Right kidney (tissue), 1 donor: ENCODE measurements at regions not wholly inside any gene's neighbourhood (a gene's known extent, or its start where the extent isn't known, plus 50 kb on each side); places are given as distances from the start of the nearest gene placed in this dataset.
"Not testable (repeated sequence)": the region's sequence is repeated elsewhere in the genome, so short reads cannot be mapped to it uniquely, and the experiment has no call there.

Experiments used
- DNase-seq: peaks from one replicate; pipeline ENCODE4 v3.0.0-alpha.2; 2016

DNA sequence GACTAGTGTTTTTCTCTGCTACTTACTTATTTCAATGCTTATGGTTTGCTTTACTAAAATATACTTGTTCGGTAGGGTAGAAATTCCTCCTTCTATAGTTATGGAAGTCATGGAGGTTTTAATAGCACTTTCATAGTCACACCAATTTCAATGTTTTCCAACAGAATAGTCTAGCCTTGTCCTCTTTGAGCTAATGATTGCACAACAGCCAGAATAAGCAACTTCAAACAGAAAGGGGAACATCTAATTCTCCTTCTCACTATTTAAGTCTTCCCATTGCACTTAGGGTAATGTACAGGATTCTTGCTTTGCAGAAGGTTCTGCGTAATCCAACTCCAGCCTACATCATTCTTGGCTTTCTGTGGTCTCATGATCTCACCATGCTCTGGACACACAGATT lies 287.7 kb upstream of the GCFC2 start:
- no peak for DNase-seq

DNA sequence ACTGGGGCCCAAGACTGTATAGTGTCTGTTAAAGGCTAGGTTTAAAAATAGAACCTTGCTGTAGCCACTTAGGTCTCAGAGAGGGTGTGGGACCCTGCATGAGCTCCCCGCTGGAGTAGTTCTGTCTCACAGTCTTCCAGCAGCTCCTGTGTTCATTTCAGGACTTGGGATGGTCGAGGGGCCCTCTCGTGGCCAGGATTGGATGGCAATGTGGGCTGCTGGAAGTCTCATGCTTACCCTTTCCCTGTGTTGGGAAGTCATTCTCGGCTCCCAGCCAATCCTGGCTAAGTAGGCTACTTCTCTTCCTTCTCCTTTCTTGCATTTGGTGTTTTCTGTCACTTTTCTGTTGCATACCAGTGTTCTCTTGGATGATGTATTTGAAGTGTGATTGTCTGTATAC lies 284.0 kb upstream of the GCFC2 start:
- no peak for DNase-seq

DNA sequence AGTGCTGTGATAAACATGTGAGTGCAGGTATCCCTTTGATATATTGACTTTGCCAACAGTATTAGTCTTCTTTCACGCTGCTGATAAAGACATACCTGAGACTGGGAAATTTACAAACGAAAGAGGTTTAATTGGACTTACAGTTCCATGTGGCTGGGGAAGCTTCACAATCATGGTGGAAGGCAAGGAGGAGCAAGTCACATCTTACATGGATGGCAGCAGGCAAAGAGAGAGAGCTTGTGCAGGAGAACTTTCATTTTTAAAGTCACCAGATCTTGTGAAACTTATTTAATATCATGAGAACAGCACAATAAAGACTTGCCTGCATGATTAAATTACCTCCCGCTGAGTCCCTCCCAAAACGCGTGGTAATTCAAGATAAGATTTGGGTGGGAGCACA lies 277.9 kb upstream of the GCFC2 start:
- not testable (repeated sequence) for DNase-seq

DNA sequence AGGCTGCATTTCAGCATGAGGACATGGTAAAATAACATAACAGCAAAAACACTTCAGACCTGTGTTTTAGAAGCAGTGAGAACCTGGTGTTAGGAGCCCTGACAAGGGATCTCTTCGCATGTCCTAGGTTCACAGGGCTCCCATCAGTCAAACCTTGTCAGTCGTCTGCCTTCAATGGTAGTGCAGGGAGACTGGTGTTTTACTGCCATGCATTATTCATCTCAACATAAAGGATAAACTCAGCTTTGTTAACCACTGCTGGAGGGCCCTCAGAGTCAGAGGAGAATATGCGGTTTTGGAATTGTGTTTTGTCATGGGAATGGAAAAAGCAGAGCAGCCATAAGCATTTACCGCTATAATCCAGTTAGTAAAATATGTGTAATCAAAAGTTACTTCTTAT lies 275.9 kb upstream of the GCFC2 start:
- no peak for DNase-seq

DNA sequence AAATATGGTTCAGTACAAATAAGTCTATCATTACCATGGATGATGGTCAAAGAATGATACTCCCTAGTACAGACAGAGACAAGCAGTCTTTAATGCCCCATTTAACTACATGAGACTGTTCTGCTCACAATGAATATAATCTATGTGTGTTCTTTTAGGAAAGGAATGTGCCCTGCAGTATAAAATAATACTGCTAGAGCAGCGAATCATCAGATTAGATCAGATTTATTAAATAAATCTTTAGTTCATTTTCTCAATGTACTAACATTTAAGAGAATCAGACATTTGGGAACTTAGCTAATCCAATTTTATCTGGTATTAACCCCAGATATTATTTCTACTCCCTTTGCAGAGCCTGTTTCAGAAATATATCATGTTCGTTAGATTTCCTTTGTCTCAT lies 272.0 kb upstream of the GCFC2 start:
- DNase-seq, result no peak

DNA sequence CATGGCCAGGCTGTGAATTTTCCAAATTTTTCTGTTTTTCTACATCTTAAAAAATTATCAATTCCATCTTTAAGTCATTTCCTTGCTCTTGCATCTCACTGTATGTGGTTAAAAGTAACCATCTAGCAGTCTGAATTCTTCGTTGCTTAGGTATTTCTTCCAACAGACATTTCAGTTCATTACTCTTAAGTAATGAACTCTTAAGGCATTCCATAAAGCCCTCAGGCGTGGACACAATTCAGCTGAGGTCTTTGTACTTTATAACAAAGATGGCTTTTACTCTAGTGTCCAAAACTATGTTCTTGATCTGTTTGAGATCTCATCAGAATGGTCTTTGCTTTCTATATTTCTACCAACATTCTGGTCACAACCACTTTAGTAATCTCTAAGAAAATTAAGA lies 253.9 kb upstream of the GCFC2 start:
- DNase-seq, result no peak

DNA sequence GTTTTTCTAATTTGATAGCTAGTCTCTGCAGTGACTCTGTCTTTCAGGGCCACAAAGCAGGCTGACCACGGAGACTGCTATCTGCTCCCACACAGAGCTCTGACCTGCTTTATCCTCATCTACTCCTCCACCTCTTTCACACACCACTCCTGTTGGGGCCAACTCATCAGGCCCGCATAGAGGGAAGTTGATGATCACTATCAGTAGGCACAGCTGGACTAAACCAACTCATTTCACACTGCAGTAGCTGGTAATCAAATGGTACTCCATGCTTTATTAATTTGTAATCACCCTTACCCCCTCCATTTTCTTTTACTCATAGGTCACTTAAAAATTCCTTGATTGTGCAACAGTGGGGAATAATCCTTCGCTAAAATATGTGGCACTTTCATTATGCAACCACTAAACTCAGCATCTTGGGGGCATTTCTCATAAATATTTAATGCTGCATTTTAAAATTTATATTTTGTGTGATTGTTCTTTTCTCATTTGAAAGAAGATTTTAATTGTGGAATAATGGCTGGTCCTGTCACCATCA lies 249.8 kb upstream of the GCFC2 start:
- no peak for DNase-seq

DNA sequence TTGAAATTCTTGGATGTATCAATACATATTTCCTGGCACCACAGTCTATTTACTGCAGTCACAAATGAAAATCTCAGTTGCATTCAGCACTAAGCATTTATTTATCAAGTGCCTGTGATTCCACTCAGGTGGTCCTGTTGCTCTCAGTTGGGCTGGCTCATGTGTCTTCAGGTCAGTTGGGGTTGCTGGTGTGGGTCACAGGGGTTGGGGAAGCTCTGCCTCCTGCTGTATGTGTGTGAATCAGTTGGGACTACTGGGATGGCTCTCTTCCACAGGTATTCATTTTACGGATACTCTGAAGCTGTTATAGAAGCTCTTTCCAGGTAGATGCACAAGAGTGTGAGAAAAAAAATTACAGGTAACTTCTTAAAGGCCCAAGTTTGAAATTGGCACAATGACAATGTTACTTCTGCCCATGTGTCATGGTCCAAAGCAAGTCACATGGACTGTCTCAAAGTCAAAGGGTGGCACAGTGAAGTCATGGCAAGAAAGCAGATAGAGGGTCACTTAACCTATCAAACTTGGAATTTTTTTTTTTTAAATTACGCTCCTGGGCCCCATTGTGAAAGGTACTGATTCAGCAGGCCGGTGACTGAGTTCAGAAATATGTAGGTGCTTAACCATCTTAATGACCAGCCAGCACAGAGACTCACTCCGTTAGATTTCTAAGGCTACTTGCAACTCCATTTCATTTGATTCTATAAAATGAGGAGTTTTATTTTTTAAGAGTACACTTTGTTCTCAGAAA lies 249.2 kb upstream of the GCFC2 start:
- DNase-seq, result no peak

DNA sequence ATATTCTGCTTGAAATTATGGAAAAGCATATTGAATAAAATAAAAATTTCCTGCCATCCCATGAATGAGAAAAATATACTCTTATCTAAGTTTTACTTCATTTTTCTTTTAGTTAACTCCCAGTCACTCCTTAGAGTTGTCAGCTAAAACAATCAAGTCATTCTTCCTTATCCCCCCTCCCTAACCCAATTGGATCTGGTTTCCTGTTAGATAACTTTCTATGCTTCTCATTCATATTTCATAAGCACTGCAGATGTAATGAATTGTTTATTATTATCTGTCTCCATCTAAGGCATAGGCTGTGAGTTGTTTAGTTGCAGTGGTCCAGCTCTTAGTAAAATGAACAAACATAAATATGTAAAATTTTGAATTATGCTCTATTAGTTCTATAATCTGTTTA lies 244.0 kb upstream of the GCFC2 start:
- no peak for DNase-seq

DNA sequence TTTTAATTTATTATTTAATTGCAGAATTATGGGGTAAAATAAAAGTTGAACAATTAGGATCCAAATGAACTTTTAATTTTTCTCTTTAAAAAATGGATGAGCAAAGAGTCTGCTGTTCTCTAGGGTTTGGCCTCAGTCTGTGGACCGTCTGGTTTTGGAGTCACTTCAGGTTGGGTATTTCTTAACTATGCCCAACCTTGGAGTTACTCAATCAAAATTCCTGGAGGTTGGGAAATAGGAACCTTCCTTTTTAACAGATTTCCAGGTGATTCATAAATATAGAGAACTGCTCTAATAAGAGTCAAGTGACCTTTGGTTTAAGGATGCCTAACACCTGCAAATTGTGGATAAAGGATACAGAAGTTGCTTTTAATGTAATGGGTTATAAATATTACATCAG lies 241.5 kb upstream of the GCFC2 start:
- DNase-seq, result no peak

DNA sequence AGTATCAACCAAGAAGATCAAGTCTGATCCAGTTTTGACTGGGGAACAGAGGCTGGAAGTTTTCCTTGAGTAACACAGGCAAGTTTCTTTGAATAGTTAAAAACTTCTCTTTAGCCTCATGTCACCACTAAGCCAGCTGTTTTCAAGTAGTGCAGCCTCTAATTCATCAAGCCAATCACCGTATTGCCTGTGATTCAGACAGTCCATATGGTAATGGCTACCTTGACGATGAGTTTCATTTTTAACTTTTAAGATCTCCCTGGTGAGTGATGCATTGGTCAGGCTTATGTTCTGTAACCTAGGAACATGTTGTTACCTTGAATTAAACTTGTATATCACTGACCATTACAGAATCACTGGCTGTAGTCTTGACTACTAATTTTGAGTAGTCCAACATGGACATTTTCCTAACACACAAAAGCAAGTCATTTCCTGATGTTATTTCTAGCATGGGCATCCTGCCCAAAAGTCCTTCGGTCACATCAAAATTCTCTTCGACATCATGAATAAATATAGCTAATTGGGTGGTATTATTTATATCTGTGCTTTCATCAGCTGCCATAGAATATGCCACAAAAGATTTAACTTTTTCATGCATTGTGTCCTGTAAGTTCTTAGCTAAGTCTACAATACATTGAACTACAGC lies 238.8 kb upstream of the GCFC2 start:
- DNase-seq, result no peak

DNA sequence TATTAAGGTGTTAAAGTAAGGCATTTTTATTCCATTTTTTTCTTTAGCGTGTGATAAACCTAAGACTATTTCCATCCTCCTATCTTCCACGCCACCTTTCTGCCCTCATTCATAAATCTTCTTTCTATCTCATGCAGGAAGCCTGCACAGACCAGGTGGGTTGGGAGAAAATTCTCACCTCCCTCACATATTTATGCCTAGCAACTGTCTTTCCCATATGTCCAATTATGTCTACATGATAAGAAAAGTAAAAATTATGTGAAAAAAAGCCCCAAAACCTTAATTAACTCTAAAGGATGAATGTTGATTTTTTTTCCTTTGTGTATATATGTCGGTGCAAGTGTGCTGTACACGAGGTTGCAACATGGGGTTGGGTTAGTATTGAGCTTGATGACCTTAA lies 225.6 kb upstream of the GCFC2 start:
- DNase-seq, result no peak

DNA sequence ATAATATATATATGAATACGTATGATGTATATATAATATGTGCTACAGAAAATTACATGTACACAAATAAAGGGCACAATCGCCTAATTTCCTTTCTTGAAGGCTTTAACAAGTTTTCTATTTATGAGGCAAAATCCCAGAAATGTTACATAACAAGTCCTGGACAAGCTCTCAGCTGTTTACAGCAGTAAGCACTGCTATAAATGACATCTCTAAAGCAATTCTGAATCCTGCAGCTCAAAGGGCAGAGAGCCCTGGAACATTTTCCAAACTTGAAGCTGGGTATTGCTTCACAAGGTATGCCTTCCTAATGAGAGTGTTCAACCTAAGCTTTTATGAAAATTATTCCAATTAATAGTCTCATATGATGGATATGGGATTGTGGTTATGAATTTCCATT lies 222.3 kb upstream of the GCFC2 start:
- no peak for DNase-seq

DNA sequence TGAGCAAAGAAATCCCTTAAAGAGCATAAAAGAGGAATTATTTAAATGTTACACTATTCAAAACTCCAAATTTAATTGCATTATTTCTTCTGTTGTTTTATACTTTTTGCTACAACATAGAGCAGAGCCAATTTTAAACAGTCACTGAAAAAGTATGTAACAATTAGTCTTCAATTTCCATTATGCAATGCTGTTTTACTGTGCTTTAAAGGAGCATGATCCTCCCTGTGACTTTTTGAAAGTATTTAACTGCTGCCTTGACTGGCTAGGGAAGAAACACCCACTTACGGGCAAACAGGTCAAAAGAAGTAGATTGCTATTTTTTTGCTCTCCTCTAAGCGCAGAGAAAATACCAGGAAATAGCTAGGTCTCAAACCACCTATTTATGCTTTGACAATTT lies 217.4 kb upstream of the GCFC2 start:
- DNase-seq, result no peak

DNA sequence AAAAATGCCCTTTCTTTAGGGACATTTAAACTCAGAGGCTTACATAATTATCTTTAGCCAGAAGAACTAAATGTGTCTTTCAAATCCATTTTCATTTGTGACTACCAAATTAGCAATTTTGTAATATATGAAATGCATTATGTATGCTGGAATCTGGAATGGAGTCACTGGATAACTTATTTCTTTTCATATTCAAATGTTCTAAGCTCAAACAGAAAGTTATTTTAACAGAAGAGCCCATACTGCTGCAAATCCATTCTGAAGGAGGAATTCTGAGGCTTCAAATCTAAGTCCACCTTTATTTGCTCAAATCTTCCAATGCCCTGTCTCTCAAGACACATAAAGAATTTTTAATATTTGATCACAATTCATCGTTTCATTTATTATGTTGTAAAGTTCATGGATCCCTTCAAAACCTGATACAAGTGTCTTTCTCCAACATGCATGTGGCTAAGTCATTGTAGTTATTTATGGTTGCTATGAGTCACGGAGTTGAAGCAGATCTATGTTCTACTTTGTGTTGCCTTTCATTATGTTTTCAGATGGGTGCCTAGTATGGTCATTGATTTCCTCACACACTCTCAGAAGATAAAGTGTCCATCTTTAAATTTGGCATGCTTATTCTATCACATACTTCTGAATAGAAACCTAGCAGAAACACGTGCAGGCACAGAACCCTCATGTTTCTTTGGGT lies 214.8 kb upstream of the GCFC2 start:
- no peak for DNase-seq

DNA sequence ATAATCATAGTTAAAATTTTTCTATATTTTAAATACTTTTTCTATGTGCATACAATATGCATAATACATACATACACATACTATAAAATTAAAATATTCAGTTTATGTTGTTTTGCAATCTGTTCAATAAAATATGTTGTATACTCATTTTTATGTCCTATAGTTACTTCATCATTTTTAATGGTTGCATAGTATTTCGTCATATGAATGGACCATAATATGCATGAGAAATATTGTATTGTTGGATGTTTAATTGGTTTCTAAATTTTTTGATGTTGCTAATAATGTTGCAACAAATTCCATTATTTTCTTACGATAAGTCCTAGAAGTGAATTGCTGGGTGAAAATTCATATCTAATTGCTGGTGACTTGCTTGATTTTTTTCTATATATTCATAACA lies 211.5 kb upstream of the GCFC2 start:
- no peak for DNase-seq

DNA sequence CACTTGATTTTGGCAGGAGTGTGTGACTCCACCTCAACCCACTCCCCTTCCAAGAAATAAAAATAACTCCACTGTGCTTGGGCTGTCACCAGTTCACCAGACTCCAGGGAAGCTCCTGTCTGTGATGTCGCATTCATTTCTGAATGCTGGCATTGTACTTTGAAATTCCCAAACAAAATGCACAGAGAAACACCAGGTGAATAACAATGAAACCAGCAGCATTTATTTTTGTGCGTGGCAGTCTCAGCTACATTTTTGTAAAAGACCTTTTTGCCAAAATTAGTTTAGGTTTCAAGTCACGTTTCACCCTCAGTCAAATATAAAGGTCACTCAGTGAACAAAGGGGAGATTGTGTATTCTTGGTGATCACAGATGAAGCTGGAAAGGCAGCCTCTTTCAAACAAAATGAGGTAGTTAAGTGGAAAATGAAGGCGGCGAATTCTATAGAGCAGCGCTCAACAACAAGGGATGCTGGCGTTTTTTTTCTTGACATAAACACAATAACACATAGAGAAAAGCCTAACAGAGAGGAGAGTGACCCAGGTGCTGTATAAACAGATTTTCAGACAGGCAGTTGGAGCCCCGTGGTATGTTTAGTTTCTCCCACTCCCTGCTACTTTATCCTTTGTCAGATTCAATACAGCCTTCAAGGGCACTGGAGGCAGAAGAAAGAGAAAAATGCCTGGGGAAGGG lies 210.3 kb upstream of the GCFC2 start:
- no peak for DNase-seq

DNA sequence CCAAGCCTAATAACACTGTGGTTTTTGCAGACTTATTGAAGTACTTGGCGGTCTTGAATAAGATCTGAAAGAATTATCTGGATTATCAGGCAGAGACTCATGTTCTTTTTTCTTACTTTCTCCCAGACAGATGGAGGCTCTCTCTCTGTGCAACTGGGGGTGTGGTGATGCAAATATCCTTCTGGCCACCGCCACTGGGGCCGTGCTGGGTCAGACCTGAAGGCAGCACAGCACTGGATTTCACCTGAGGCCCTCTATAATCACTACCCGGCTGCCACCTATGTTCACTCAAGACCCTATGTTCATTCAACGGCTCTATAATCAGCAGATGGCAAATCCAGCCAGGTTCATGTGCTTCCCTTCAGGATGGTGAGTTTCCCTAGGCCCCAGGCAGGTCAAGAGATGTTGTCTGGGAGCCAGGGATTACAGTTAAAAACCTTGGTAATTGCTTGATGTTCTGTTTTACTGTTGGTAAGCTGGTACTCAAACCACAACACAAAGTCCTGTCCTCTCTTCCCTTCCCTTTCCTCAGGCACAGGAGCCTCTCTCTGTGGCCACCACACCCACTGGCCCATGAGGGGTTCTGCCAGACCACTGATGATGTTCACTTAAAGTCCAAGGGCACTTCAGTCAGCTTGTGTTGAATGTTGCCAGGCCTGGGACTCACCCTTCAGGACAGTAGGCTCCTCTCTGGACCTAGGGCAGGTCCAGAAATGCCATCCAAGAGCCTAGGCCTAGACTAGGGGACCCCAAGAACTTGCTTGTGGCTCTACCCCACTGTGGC lies 205.3 kb upstream of the GCFC2 start:
- no peak for DNase-seq

DNA sequence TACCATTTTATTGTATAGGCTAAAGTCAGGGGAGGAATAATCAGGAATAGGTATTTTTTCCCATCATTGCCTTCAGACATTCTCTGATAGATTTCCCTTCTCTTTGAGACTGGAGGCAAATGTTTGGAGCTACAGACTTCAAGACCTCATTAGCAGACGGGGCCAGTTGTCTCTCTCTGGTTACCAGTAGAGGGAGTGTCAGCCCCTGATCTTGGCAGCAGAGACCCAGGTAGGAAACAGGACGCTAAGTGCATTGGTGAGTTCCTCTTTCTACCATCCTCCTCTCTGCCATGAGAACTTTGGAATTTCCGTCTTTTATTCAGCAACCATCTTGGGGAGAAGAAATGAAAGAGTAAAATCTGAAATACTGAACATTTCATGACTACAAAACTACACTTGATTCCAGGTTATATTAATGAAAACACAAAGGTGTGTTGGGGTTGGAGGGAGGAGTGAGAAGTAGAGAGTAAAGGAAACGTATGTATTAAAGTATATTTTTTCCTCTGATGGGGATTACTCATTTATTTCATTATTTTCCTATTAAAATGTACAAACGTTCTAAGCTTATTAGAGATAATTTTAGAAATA lies 186.2 kb upstream of the GCFC2 start:
- no peak for DNase-seq

DNA sequence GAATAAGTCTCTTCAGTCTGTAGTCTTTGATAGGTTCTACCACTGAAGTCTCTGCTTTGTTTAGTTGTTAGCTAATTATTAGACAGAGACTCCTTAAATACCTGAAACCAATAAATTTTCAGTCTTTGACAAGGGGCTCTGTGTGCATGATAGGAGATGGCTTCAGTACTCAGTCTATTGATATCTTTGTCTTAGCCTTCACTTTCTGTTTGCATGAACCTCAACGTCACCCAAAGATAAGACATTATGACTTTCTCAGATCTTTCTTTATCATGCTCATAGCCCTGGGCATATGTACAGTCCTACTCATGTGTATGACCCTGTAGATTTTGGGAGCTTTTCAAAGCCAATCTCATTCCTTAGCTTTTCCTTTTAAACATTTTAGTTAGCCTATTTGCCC lies 183.5 kb upstream of the GCFC2 start:
- no peak for DNase-seq

DNA sequence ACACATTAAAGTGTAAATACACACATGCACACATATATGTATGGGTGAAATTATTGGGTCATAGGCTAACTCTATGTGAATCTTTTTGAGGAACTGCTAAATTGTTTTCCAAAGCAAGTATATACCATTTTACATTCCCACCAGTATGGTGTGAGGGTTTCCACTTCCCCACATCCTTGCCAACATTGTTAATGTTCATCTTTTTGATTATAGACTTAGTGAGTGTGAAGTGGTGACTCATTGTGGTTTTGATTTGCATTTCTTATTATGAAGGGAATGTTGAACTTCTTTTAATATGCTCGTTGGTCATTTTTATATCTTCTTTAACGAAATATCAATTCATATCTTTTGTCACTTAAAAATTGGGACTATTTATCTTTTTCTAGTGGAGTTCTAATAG lies 181.8 kb upstream of the GCFC2 start:
- DNase-seq, result no peak

DNA sequence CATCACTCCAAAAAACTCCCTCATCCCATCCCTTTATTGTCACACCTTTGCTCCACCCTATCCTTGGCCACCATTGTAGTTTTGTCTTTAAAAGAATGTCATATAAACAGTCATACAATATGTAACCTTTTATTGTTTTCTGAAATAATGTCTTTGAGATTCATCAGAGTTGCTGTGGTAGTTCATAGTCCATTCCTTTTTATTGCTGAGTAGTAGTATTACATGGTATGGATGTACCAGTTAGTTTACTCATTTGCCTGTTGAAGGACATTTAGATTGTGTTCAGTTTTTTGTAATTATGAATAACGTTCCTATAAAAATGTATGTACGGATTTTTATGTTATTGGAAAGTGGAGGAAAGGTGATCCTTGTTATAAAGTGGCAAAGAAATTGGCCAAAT lies 171.8 kb upstream of the GCFC2 start:
- DNase-seq, result no peak
